HG02870 (cell line): ENCODE measurements at regions not wholly inside any gene's neighbourhood (a gene's known extent, or its start where the extent isn't known, plus 50 kb on each side); places are given as distances from the start of the nearest gene placed in this dataset.

Experiments used
- ATAC-seq: cut with Tn5 transposase; IDR thresholded peaks from one replicate; pipeline ENCODE4 v1.9.1; 2021; ENCODE audit warnings: mild to moderate bottlenecking, moderate library complexity; ENCODE audit not compliant: unreplicated experiment

GRCh38 chr6:113121571-113121970, 735.6 kb upstream of the MARCKS start:
- ATAC-seq = no peak

GRCh38 chr6:113122060-113122459, 735.1 kb upstream of the MARCKS start:
- ATAC-seq = no peak

- ATAC-seq = no peak
Measured at GRCh38 chr6:113125626-113126025, 731.5 kb upstream of the MARCKS start.

GRCh38 chr6:113127786-113128419, 729.2 kb upstream of the MARCKS start:
- ATAC-seq = no peak

- no peak for ATAC-seq
Measured at GRCh38 chr6:113128661-113129060, 728.5 kb upstream of the MARCKS start.

GRCh38 chr6:113129991-113130390, 727.2 kb upstream of the MARCKS start:
- no peak for ATAC-seq

GRCh38 chr6:113137426-113137825, 719.7 kb upstream of the MARCKS start:
- no peak for ATAC-seq

GRCh38 chr6:113140721-113141120, 716.4 kb upstream of the MARCKS start:
- ATAC-seq = no peak

GRCh38 chr6:113141901-113142300, 715.2 kb upstream of the MARCKS start:
- no peak for ATAC-seq

- ATAC-seq = no peak
Measured at GRCh38 chr6:113142671-113143174, 714.4 kb upstream of the MARCKS start.

GRCh38 chr6:113143206-113143605, 713.9 kb upstream of the MARCKS start:
- ATAC-seq = no peak

GRCh38 chr6:113144117-113144516, 713.0 kb upstream of the MARCKS start:
- no peak for ATAC-seq

- ATAC-seq = no peak
Measured at GRCh38 chr6:113146878-113147277, 710.3 kb upstream of the MARCKS start.

- no peak for ATAC-seq
Measured at GRCh38 chr6:113147544-113147943, 709.6 kb upstream of the MARCKS start.

- ATAC-seq = no peak
Measured at GRCh38 chr6:113148566-113148965, 708.6 kb upstream of the MARCKS start.

GRCh38 chr6:113149511-113149910, 707.6 kb upstream of the MARCKS start:
- no peak for ATAC-seq

GRCh38 chr6:113160306-113161017, 696.7 kb upstream of the MARCKS start:
- ATAC-seq = no peak

- no peak for ATAC-seq
Measured at GRCh38 chr6:113161018-113161315, 696.2 kb upstream of the MARCKS start.

- ATAC-seq = no peak
Measured at GRCh38 chr6:113162739-113163138, 694.4 kb upstream of the MARCKS start.

- no peak for ATAC-seq
Measured at GRCh38 chr6:113168057-113168456, 689.1 kb upstream of the MARCKS start.

GRCh38 chr6:113169484-113169883, 687.7 kb upstream of the MARCKS start:
- ATAC-seq = no peak

- ATAC-seq = no peak
Measured at GRCh38 chr6:113170454-113170853, 686.7 kb upstream of the MARCKS start.

- ATAC-seq = no peak
Measured at GRCh38 chr6:113171882-113172281, 685.3 kb upstream of the MARCKS start.
